HG02840 (cell line): ENCODE measurements at regions not wholly inside any gene's neighbourhood (a gene's known extent, or its start where the extent isn't known, plus 50 kb on each side); places are given as distances from the start of the nearest gene placed in this dataset.

Experiments
- ATAC-seq: cut with Tn5 transposase; IDR thresholded peaks from one replicate; pipeline ENCODE4 v1.9.1; 2021; ENCODE audit warnings: mild to moderate bottlenecking, moderate library complexity, moderate number of reproducible peaks; ENCODE audit not compliant: unreplicated experiment, low FRiP score

DNA sequence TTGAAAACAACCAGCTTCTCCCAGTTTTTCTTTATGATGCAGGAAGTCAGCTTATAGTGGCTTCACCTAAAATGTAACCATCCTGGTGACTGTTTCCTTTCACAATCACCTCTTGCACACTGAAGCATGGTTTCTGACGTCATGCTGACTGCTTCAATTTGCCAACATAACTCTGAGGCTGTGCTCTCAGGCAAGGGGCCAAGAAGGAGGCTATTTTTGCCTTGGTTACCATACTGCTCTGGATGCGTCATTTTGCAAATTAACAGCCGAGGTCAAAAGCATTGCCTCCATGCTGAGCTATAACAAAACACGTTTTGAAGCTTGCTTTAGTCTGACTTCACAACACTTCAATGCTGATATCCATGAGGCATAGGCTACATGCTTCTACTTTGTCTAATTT, 397.8 kb downstream of the METTL4 start:
- ATAC-seq = no peak

DNA sequence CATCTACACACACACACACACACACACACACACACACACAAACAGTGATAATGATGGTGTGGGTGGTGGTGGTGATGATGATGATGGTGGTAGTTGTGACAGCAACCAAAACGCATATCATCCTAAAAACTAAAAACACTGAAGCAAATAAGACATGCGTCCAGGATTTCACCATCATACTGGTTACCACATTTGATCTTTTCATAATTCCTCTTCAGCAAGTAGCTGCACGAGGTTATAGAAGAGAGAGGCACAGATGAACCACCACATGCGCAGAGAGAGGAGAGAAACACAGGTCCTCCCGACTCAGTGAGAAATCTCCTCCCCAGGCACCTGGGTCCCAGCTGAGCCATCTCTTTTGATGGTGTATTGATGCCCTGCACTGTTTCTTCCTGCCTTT, 393.3 kb downstream of the METTL4 start:
- ATAC-seq = no peak

DNA sequence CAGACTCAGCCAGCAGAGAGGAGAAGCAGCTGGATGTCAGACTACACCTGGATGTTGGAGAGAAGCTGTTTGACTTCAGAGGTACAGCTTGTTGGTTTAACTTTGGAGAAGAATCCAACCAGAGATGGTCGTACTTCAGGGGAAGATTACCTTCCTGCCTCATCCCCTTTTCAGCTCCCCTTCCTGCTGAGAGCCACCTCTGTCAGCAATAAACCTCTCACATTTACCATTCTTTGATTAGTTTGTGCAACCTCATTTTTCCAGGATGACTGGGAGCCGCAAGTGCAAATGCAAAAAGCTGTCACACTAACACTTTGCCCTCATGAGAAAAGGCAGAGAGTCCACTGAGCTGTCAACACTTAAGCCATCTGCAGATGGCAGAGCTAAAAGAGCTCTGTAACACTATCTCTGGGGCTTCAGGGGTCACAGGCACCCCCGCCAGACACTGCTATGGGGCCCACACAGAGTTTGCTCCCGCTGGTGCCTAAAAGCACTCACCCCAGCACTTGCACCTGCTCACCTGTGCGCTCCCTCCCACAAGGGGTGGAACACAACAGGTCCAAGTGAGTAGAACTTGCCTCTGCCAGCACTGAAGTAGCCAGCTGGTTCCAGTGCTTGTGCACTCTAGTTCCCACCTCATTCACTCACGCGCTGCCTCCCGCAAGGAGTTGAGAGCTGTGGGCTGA, 391.7 kb downstream of the METTL4 start:
- no peak for ATAC-seq

DNA sequence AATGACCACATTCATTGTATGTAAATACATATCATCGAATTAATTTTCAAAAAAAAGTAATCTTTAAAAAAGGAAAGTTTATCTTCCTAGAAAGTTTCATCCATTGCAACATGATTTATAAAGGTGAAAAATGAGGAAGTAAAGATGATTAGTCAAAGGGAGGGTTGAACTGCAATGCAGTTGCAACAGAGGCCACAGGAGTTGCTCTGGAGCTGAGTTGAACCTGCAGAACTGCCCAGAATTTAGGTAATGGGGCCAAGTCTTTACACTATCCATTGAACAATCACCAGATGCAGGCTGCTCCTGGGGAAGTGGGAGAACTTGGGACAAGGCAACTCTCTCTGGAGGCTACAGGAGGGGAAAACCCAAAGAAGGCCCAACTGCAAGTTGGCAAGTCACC, 390.7 kb downstream of the METTL4 start:
- ATAC-seq = no peak

DNA sequence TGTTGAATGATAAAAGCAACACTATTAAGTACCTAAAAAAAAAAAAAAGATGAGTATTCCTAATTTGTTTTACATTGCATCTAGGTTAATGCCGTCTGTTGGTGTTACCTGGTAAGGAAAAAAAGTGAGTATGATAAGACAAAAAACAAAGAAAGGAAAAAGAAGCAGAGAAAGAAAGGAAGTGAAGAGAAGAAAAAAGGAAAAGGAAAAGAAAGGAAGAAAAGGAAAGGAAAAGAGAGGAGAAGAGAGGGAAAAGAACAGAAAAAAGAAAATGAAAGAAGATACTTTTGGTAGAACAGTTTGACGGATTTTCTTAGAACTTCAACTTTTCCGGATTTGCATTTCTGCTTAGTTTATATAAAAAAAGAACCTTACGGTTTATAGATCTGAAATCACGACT, 387.9 kb downstream of the METTL4 start:
- no peak for ATAC-seq

DNA sequence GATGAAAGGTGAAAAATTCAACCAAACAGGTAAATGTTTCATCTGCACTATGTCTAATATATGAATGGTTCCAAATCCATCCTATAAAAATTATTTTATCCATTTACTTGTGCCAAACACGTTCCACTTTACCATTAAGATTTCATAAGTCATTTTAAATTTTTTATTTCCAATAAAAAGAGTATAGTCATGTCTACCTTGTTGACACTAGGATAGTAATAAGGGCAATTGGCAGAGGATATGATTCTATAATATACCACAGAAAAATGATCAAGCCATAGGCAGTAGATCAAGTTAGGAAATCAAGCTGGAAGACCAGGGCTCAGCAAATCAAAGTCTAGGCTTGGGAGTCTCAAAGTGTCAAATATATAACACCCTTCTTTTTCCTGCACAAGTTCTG, 384.3 kb downstream of the METTL4 start:
- ATAC-seq = no peak

DNA sequence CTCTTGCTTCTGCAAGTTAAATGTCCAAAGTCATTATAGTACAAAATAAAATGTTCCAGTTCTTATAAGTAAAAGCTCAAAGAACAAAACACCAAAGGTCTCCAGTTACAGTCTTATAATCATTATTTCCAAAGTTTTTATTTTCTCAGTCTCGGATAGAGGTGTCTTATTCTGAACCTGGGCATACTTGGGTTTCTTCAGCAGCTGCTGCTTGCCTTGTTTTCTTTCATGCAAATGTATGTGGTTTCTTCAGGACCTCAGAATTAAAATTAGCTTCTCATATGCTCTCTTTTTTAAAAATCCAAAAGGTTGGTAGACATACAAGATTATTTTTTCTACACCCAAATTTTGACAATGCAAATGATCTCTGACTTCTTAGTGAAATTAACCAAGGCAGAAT, 383.0 kb downstream of the METTL4 start:
- no peak for ATAC-seq

DNA sequence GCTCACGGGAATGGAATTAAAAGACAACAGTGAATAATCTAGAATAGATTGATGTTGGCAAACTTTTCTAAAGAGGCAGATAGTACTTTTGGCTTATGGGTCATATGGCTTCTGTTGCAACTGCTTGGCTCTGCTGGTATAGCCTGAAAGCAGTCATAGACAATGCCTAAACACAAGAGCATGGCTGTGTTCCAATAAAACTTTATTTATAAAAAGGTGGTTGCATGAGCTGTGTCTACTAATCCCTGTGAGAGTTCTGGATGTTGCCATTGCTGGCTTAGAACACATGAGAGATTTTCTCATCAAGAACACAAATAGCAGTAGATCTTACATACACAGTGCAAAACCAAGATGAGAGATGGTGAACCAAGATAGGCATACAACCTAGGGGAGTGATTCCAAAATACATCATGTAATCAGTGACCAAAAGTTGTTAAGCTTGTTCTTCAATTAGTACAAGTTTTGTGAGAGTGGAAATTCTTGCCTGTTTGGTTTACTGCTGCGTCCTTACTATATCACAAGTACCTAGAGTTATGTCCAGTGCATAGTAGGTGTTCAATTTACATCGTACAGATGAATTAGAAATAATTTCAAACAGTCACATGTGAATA, 380.0 kb downstream of the METTL4 start:
- ATAC-seq = no peak

DNA sequence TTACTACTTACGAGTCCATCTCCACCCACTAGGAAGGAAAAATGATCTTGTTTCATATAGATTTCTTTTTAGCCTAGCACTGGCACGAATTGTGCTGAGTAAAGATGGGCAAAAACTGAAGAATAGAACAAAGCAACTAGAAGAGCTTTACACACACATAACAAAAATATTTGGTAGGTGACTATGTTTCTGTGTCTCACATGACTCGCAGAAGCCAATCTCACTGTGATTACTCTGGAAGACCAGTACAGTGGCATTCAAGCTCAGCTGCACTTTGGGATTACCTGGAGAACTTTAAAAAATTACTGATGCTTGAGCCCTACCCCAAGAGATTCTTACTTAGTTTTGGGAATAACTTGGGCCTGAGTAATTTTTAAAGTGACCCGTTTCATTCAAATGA, 378.7 kb downstream of the METTL4 start:
- no peak for ATAC-seq

DNA sequence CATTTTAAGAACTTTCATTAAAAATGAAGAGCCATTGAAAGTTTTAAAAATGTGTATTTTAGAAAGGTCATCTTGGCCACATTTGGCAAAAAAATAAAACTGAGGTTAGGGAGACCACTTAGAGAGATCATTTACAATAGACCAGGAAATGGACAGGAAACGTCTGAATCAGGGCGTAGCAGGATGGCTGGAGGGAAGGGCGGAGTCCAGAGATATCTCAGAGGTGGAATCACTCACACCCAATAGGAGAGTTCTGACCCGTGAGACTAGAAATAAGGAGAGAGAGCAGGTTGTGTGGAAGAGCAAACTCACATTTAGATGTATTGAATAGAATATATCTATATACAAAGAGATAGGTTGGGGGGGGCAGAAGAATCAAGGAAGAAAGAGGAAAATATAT, 373.4 kb downstream of the METTL4 start:
- ATAC-seq = no peak

DNA sequence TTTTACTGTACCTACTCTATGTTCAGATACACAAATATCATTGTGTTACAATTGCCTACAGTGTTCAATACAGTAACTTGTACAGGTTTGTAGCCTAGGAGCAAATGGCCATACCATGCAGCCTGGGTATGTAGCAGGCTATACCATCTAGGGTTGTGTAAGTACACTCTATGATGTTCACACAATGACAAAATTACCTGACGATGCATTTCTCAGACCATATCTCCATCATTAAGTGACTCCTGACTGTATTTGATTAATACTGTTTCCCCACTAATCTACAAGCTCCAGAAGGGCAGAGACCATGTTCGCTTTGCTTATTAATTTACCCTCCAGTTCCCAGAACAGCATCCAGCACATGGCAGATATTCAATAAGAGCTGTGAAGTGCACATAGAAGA, 372.2 kb downstream of the METTL4 start:
- no peak for ATAC-seq

DNA sequence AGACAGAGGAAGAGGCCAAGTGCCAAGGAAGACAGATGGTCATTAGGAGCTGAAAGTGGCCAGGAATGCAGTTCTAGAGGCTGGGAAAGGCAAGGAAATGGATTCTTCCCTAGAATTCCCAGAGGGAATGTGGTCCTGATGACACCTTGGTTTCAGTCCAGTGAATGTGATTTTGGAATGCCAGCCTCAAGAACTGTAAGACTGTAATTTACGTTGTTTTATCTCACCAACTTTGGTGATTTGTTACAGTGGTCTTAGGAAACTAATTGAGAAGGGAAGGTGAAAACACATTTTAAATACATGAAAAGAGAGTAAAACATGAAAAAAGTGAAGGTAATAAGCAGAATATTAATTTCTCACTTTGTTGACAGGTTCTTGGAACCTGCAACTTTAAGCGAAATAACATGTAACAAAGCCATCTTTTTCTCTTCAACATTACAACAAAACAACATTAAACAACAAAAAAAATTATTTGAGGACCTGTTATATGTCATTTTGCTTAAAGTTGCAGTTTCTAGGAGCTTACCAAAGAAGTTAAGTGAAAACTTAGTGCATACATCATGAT, 370.2 kb downstream of the METTL4 start:
- ATAC-seq = no peak

DNA sequence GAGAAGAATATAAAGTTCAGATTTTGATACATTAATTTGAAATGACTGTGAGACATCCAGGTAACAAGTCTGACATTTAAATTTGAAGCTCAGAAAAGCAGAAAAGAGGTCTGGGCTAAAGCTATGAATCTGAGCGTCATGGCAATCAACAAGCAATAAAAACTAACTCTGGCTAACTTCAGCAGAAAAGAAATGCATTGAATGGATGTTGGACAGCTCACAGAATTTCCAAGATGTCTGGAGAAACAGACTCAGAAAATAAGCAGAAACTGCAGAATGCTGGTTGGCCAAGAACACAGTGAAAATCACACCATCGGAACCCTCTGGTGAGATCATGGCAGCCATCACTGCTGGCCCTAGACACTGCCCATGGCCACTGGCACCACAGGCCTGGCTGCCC, 366.6 kb downstream of the METTL4 start:
- no peak for ATAC-seq

DNA sequence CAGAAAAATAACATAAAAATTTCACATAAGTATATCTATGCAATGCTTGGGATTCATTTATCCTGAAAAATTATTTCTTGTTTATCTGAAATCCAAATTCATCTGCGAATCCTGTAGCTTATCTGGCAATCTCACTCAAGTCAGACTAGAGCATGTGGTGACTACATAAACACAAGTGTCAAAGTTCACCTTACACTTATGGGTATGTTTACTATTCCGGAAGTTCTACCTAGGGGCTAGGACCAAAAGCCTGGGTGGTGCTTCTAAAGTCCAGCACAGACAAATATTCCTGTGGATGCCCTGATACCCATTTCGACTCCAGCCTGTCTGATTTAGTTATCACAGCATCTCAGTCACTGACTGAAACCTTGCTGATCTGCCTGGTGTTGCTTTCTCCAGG, 364.0 kb downstream of the METTL4 start:
- ATAC-seq = no peak

DNA sequence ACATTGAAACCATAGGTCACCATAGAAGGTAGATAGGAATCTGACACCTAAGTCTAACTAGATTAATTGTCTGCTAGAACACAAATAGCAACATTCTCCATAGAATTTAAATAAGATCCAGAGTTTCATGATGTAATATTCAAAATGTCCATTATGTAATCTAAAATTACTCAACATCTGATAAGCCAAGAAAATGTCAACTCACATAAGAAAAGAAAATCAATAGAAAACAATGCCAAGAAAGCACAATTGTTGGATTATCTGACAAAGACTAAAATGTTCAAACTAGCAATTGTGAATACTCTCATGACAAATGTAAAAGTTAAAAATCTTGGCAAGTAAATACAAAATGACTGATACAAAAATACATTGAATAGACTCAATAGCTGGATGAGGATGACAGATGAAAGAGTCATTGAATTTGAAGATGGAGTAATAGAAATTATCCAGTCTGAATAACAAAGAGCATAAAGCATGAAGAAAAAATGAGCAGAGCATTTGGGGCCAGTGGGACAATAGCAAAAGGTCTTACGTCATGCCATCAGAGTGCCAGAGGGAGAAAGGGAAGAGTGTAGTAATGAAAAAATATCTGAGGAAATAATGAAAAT, 358.6 kb downstream of the METTL4 start:
- no peak for ATAC-seq

DNA sequence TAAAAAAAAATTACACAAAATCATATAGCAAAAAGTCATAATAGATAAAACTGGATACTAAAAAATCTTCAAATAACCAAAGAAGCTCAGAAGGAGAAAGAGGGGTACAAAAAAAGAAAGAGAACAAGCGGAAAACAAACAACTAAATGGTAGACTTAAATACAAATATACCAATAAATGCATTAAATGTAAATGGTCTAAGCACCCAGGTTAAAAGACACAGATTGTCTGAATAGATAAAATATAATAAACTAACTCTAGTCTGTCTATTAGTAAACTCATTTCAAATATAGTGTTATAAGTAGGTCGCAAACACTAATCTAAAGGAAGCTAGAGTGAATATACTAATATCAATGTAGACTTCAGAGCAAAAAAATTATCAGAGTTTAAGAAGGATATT, 357.4 kb downstream of the METTL4 start:
- ATAC-seq = no peak

DNA sequence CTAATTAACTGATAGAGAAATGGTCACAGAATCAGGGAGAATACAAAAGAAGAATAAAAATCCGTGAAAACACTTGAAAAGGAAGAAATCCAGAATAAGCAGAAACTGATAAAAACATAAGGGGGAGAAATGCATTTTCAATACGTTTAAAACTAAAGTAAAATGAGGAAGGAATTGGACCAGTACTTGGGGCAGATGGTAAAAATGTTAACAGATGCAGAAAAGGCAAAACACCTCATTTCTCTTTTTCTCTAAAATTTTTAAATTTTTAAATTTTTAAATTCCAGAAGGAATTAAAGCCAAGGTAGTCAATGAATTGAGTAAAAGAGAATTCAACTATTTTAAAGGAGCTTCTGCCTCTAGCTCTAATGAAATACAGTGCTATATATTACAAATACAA, 353.9 kb downstream of the METTL4 start:
- no peak for ATAC-seq

DNA sequence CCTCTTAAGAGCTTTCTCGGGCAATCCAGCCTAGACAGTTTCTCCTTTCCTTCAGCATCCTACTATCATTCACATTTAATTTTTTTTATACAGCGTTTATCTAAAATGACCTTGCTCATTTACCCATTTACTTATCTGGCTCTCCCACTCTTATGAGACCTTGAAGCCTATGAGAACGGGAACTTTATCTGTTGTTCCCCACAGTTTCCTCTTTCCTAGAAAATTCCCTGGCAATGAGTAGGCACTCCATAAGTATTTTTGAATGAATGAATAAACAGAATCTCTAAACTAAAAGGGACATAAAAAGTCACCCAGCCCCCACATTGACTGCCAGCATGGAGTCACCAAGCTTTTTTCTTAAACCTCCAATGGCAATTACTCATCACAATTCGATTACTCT, 353.2 kb downstream of the METTL4 start:
- ATAC-seq = no peak

DNA sequence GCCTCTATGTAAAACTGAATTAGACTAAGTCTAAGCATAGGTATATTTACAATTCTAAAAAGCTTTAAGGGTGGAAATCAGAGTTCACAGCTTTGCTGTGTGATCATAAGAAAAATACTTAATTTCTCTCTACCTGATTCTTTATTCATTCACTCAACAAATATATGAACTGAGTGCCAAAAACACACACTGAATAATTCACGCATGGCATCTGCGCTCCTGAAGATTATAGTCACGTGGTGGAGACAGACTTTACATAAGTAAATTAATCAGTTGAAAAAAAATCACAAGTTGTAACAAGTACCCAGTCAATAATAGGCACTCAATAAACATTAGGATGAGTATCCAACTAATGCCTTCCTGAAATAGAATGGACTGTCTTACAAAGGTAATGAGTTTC, 351.6 kb downstream of the METTL4 start:
- no peak for ATAC-seq

DNA sequence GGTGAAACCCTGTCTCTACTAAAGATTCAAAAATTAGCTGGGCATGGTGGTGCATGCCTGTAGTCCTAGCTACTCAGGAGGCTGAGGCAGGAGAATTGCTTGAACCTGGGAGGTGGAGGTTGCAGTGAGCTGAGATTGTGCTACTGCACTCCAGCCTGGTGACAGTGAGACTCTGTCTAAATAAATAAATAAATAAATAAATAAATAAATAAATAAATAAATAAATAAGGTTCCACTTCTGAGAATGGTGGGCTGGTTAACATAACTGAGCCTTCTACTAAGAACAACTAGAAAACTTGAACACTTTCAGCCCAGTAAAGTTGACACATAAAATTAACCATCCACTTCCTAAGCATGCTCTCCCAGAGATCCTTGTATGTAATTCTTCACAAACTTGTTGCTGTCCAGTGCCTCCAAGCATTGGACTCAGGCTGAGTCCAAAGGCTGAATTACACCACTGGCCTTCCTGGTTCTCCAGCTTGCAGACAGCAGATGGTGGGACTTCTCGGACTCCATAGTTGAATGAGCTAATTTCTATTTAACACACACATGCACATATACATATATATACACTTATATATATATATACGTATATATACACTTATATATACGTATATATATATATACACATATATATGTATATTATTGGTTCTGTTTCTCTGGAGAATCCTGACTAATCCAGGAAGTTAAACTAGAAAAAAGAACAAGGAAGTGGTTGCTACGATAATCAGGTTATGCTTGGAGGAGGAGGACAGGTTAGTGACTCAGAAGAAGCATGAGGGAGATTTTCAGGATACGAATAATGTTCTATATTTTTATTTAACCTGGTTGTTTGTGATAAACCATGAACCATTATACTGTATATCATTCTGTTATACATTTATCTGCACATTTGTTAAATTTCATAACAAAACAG, 348.8 kb downstream of the METTL4 start:
- ATAC-seq = no peak

DNA sequence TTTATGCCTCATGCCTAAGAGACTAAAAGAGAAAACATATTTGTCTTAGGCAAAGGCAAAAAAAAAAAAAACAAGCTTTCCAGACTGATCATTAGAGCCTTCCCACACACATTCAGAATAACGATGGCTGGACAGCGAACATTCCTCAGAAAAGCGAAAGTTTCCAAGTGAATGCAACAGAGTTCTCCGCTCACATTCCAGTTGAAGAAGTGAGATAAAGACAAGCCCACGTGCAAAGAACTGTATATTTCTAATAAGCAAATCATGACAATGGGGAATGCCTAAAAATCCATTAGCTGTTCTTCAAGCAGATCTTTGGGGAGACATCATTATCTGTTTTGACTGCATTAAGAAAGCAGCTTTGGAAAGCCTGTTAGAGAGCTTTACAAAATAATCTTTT, 347.9 kb downstream of the METTL4 start:
- ATAC-seq = no peak
